ENCODE measurements at regions not wholly inside any gene's neighbourhood (a gene's known extent, or its start where the extent isn't known, plus 50 kb on each side); places are given as distances from the start of the nearest gene placed in this dataset.

GRCh38 chr9:13876741-13877140 is 437.2 kb downstream of the NFIB start:
- BruUV-seq (replicated peaks), result no TSS peak
- H3K27me3 ChIP-seq (ENCODE audit: control insufficient read depth in 1 of 2, insufficient read depth in 2 of 2, low read length in 2 of 2), result no peaks in the 10 kb centered on the region; a peak in 1 of 5 replicates
- no peak overlapping the region for H3K4me2 ChIP-seq (ENCODE audit: low read depth, low read length)
- no peak overlapping the region for H3K4me3 ChIP-seq (replicated peaks in 1 of 3; ENCODE audit: insufficient read depth in 1 of 3, low read depth in 2 of 3, low read length in 3 of 3)
- no peaks in the 10 kb centered on the region for H3K36me3 ChIP-seq (replicated peaks in 1 of 2; ENCODE audit: control insufficient read depth in 1 of 2, insufficient read depth in 2 of 2, low read length in 2 of 2)
- POLR2A ChIA-PET, result no interaction called here
- no peaks in the 10 kb centered on the region for H3K79me2 ChIP-seq (ENCODE audit: insufficient read depth, low read length)
- ATAC-seq, result no peak
- in situ Hi-C loops (cut with HindIII; ENCODE audit: extremely low pct_ligation_motif_present, low pct_unique_long_range_greater_than_20kb) (no loop called here), intact Hi-C loops (cut with micrococcal nuclease; ENCODE audit: unreplicated experiment) (no loop called here)
- 10% methylated on average over 1 of the region's 1 CpG for WGBS (ENCODE audit: low lambda C conversion rate)
- no peak overlapping the region for H2AFZ ChIP-seq (ENCODE audit: low read length)
- no peak for DNase-seq (ENCODE audit: low spot score)
- no peak overlapping the region for H3K27ac ChIP-seq (ENCODE audit: extremely low read length, insufficient read depth, low read length)
- H3K4me1 ChIP-seq (ENCODE audit: insufficient read depth, low read length), result no peaks in the 10 kb centered on the region
- peaks cover 4% of the 10 kb centered on the region; the same call in 1 of the 2 replicates for H3K9me3 ChIP-seq (ENCODE audit: low read length)
- no peak overlapping the region for H3K9ac ChIP-seq (ENCODE audit: insufficient read depth, low read depth, low read length)
- CTCF ChIA-PET (ENCODE audit: low intra/inter-chr PET ratio, low total read pairs), result no interaction called here
- no peaks in the 10 kb centered on the region for H4K20me1 ChIP-seq (ENCODE audit: insufficient read depth, low read length)
- FAIRE-seq, result no peak
- TF ChIP-seq NBN (conservative IDR thresholded peaks at IDR 0.05) (no peak), ATAD3A (CRISPR knock-in tag; IDR thresholded peaks at IDR 0.05) (no peak), PRDM15 (CRISPR knock-in tag; IDR thresholded peaks at IDR 0.05) (no peak), SRSF9 (IDR thresholded peaks at IDR 0.05; ENCODE audit: borderline replicate concordance, insufficient read depth, low read depth, low read length, poor library complexity, severe bottlenecking) (no peak), ZNF256 (CRISPR knock-in tag; conservative IDR thresholded peaks at IDR 0.05) (no peak), GMEB1 (CRISPR knock-in tag; IDR thresholded peaks at IDR 0.05; ENCODE audit: borderline replicate concordance) (no peak), NCOA1 (CRISPR knock-in tag; IDR thresholded peaks at IDR 0.05) (no peak), REPIN1 (CRISPR knock-in tag; IDR thresholded peaks at IDR 0.05; ENCODE audit: borderline replicate concordance, low read depth) (no peak), BRD4 (CRISPR knock-in tag; IDR thresholded peaks at IDR 0.05) (no peak), MATR3 (CRISPR knock-in tag; IDR thresholded peaks at IDR 0.05) (no peak), NCOA5 (CRISPR knock-in tag; IDR thresholded peaks at IDR 0.05) (no peak)
